Osteocyte (in vitro differentiated cells): ENCODE measurements at regions not wholly inside any gene's neighbourhood (a gene's known extent, or its start where the extent isn't known, plus 50 kb on each side); places are given as distances from the start of the nearest gene placed in this dataset.

Experiments
- DNase-seq: peaks from one replicate; pipeline ENCODE4 v3.0.0; 2021; ENCODE audit warnings: mixed read lengths; ENCODE audit not compliant: unreplicated experiment; ENCODE audit errors: extremely low spot score
- H3K27ac Mint-ChIP-seq: one replicate; pipeline ENCODE4 v1.8.0; 2021; ENCODE audit warnings: mild to moderate bottlenecking, mixed read lengths; ENCODE audit not compliant: unreplicated experiment
- H3K27me3 Mint-ChIP-seq: one replicate; pipeline ENCODE4 v1.8.0; 2021; ENCODE audit warnings: mixed read lengths; ENCODE audit not compliant: unreplicated experiment
- H3K36me3 Mint-ChIP-seq: one replicate; pipeline ENCODE4 v1.8.0; 2021; ENCODE audit warnings: mixed read lengths; ENCODE audit not compliant: unreplicated experiment
- H3K4me1 Mint-ChIP-seq: one replicate; pipeline ENCODE4 v1.8.0; 2021; ENCODE audit warnings: mixed read lengths; ENCODE audit not compliant: unreplicated experiment
- H3K4me3 Mint-ChIP-seq: one replicate; pipeline ENCODE4 v1.8.0; 2021; ENCODE audit warnings: mild to moderate bottlenecking, moderate library complexity, mixed read lengths; ENCODE audit not compliant: unreplicated experiment
- H3K9me3 Mint-ChIP-seq: one replicate; pipeline ENCODE4 v1.8.0; 2021; ENCODE audit warnings: mixed read lengths; ENCODE audit not compliant: unreplicated experiment
- TF ChIP-seq, protein P1 (sequence below): fragments of 200-600 bp; sonication (generic); IDR thresholded peaks from 2 replicates; pipeline ENCODE4 v1.5.0; 2021; ENCODE audit warnings: antibody characterized with exemption, mild to moderate bottlenecking, moderate library complexity

DNA sequence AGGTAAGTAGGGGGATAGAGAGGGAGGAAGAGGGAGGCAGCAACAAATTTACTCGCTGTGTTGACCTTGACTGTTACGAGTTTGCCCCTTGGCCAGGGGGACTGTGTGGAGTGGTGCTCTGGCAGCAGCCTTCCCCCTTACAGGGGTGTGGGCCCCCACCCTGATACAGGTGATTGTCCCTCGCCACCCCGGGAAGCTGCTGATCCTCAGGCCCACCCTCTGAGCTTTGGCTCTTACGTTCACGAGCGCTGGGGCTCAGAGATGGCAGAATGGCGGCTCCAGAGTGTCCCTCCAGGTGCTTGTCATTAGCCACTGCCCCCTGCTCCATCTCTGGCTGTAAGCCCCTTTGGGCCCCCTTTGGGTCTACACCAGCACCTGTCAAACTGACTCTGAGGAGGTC lies 88.6 kb downstream of the GLI2 start:
- peaks cover 10% of the 10 kb centered on the region for H3K36me3 Mint-ChIP-seq
- no peaks in the 10 kb centered on the region for H3K27me3 Mint-ChIP-seq
- no peak for DNase-seq
- peaks cover 45% of the 10 kb centered on the region for H3K4me1 Mint-ChIP-seq
- no peak overlapping the region for H3K4me3 Mint-ChIP-seq
- TF ChIP-seq, protein P1, sequence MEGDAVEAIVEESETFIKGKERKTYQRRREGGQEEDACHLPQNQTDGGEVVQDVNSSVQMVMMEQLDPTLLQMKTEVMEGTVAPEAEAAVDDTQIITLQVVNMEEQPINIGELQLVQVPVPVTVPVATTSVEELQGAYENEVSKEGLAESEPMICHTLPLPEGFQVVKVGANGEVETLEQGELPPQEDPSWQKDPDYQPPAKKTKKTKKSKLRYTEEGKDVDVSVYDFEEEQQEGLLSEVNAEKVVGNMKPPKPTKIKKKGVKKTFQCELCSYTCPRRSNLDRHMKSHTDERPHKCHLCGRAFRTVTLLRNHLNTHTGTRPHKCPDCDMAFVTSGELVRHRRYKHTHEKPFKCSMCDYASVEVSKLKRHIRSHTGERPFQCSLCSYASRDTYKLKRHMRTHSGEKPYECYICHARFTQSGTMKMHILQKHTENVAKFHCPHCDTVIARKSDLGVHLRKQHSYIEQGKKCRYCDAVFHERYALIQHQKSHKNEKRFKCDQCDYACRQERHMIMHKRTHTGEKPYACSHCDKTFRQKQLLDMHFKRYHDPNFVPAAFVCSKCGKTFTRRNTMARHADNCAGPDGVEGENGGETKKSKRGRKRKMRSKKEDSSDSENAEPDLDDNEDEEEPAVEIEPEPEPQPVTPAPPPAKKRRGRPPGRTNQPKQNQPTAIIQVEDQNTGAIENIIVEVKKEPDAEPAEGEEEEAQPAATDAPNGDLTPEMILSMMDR: no peak
- no peak overlapping the region for H3K27ac Mint-ChIP-seq
- H3K9me3 Mint-ChIP-seq: no peaks in the 10 kb centered on the region

DNA sequence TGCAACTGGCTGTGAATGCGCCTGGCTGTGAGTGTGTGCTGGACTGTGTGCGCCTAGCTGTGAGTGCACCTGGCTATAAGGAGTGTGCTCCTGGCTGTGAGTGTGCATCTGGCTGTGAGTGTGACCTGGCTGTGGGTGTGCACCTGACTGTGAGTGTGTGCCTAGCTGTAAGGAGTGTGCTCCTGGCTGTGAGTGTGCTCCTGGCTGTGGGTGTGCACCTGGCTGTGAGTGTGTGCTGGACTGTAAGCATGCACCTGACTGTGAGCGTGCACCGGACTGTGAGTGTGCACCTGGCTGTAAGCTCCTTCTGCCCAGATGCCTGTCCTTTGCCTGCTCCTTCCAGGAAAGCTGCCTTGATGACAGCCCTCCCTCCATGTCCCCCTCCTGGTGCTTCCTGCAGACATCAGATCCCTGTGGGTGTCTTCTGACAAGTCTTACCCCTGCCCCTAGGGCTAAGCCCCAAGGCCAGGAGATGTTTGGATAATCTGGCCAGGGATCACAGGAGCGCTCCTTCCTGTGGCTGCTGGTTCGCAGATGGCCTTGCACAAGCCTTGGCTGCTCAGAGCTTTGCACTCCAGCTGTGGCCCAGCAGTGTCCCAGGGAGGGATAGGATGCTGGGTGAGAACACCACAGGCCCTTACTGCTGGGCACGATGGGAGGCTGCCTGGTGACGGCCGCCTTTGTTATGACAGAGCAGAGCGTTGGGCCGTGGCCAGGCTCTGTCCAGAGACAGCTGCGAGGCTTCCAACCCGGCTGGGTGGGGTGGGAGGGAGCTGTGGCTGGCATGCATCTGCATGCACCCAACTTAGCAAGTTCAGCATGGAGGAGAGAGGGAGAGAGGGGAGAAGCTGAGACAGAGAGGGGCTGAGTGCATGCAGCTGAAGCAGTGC lies 89.9 kb downstream of the GLI2 start:
- DNase-seq: peak; percentile 92
- H3K9me3 Mint-ChIP-seq: no peaks in the 10 kb centered on the region
- H3K27ac Mint-ChIP-seq: peak overlapping the region; percentile 51
- H3K36me3 Mint-ChIP-seq: peaks cover 10% of the 10 kb centered on the region
- no peaks in the 10 kb centered on the region for H3K27me3 Mint-ChIP-seq
- peaks cover 32% of the 10 kb centered on the region for H3K4me1 Mint-ChIP-seq
- TF ChIP-seq, protein P1: no peak
- no peak overlapping the region for H3K4me3 Mint-ChIP-seq

DNA sequence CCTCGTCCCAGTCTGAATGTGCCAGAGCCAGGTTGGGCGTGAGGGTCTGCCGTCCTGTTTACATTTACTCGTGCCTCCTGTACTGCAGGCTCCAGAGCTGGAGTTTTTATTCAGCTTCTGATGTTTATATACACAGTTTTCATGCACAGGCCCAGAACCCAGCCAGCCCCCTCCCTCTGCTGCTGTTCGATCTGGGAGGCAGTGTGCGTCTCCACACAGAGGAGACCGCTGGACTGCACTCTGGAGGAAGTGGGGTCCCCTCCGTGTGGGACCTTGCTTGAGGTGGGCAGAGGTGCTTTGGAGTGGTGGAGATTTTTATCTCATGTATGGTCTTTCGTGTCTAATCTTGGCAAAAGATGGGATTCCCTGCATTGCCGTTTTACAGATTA lies 90.6 kb downstream of the GLI2 start:
- H3K36me3 Mint-ChIP-seq: peaks cover 10% of the 10 kb centered on the region
- TF ChIP-seq, protein P1: no peak
- H3K27me3 Mint-ChIP-seq: no peaks in the 10 kb centered on the region
- peaks cover 25% of the 10 kb centered on the region for H3K4me1 Mint-ChIP-seq
- no peak overlapping the region for H3K27ac Mint-ChIP-seq
- no peak overlapping the region for H3K4me3 Mint-ChIP-seq
- DNase-seq: no peak
- no peaks in the 10 kb centered on the region for H3K9me3 Mint-ChIP-seq

DNA sequence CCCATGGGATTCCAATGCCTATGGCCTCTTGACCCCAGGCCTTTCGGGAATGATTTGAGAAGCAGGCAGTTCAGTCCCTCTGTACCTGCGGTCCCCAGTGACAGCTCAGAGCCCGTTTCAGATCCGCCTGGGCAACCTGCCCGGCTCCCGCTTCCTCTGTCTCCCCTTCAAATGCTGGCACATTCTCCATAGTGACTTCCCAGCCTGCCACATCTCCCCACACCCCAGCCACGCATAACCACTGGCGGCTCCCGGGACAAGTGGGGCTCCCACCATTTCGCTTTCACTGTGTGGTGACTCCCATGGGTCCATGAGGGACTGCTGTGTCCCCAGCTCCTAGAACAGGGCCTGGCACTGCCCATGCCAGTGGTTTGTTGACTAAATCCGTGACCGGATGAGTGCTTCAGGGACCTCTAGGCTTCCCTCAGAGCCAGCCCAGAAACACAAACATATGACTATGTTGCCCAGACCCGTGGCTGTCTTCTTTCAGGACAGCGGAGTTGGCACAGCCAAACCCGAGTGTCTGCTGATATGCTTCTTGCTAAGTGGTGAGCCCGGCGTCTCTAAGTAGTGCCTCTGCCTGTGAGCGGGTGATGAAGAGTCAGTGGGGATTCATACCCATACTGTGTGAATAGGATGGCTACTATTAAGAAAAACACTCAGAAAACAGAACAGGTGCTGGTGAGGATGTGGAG lies 91.2 kb downstream of the GLI2 start:
- Mint-ChIP-seq H3K4me3 (no peak overlapping the region), H3K4me1 (peaks cover 23% of the 10 kb centered on the region), H3K9me3 (no peaks in the 10 kb centered on the region), H3K36me3 (peaks cover 10% of the 10 kb centered on the region), H3K27ac (no peak overlapping the region), H3K27me3 (no peaks in the 10 kb centered on the region)
- no peak for DNase-seq
- TF ChIP-seq, protein P1: no peak

DNA sequence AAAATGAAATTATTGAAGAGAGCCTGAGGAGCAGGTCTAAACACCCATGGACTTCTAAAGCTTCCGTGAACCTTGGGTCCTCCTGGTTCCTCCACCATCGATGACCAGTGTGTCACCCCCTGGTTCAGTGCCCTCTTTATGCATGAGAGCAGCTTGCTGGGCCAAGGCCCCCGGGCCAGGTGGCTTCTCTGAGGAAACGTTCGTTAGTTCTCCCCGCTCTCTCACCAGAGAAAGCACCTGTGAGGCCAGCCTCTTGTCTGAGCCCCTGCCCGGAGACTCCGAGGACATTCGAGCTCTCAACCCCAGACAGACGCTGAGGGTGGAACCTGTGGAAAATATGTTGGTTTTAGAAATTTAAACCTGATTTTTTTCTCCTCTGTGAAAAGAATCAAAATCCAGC lies 92.4 kb downstream of the GLI2 start:
- TF ChIP-seq, protein P1: no peak
- Mint-ChIP-seq H3K4me1 (peaks cover 23% of the 10 kb centered on the region), H3K9me3 (no peaks in the 10 kb centered on the region), H3K27me3 (no peaks in the 10 kb centered on the region), H3K4me3 (no peak overlapping the region), H3K27ac (no peak overlapping the region), H3K36me3 (peaks cover 10% of the 10 kb centered on the region)
- DNase-seq: no peak
